IMR-90 (cell line): ENCODE measurements at regions not wholly inside any gene's neighbourhood (a gene's known extent, or its start where the extent isn't known, plus 50 kb on each side); places are given as distances from the start of the nearest gene placed in this dataset.
A peak's percentile ranks its signal among the peaks of the same experiment; 100 is the strongest.

Experiments
- BHLHE40 ChIP-seq: fragments of 150-350 bp; IDR thresholded peaks from 2 replicates; pipeline ENCODE4 v1.6.1; 2016; ENCODE audit warnings: mild to moderate bottlenecking, low read depth, low read length
- POLR2A ChIP-seq: IDR thresholded peaks from 2 replicates; pipeline ENCODE4 v1.6.1; 2012; ENCODE audit warnings: mild to moderate bottlenecking, low read depth, low read length
- RAD21 ChIP-seq: IDR thresholded peaks from 2 replicates; pipeline ENCODE4 v1.6.1; 2012; ENCODE audit warnings: low read length, improper control_type of control experiment
- TF ChIP-seq, protein P1 (sequence below): conservative IDR thresholded peaks from 2 replicates; pipeline ENCODE4 v1.5.1; 2012; ENCODE audit warnings: mild to moderate bottlenecking, low read depth, low read length, improper control_type of control experiment
- TF ChIP-seq, protein P2 (sequence below): fragments of 150-350 bp; IDR thresholded peaks from 2 replicates; pipeline ENCODE4 v1.6.1; 2017; ENCODE audit warnings: mild to moderate bottlenecking, antibody characterized with exemption, low read length, low read depth

DNA sequence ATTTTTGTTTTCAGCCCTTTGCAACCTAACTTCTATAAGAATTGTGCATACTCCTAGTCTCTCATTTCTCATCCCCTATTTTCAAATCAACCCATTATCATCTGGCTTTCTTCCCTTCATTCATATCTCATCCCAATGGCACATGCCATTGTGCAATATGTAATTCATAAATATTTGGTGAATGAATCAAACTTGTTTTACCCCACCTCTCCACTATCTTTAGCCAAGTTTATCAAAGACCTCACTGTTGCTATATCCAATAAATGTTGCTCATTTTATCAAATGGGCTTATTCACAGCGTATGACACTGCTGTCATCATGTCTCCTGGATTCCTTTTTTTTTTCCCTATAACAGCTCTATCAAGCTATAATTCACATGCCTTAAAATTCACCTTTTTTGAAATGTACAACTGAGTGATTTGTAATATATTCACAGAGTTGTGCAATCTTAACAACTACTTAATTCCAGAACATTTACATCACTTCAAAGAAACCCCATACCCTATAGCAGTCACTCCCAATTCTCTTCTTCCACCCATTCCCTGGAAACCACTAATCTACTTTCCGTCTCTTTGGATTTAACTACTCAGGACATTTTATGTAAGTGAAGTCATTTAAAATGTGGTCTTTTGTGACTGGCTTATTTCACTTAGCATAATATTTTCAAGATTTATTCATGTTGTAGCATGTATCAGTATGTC lies 214.4 kb upstream of the PAPPA start:
- TF ChIP-seq BHLHE40 (peak; percentile 90), POLR2A (no peak), RAD21 (no peak)
- TF ChIP-seq, protein P1, sequence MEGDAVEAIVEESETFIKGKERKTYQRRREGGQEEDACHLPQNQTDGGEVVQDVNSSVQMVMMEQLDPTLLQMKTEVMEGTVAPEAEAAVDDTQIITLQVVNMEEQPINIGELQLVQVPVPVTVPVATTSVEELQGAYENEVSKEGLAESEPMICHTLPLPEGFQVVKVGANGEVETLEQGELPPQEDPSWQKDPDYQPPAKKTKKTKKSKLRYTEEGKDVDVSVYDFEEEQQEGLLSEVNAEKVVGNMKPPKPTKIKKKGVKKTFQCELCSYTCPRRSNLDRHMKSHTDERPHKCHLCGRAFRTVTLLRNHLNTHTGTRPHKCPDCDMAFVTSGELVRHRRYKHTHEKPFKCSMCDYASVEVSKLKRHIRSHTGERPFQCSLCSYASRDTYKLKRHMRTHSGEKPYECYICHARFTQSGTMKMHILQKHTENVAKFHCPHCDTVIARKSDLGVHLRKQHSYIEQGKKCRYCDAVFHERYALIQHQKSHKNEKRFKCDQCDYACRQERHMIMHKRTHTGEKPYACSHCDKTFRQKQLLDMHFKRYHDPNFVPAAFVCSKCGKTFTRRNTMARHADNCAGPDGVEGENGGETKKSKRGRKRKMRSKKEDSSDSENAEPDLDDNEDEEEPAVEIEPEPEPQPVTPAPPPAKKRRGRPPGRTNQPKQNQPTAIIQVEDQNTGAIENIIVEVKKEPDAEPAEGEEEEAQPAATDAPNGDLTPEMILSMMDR: no peak
- TF ChIP-seq, protein P2, sequence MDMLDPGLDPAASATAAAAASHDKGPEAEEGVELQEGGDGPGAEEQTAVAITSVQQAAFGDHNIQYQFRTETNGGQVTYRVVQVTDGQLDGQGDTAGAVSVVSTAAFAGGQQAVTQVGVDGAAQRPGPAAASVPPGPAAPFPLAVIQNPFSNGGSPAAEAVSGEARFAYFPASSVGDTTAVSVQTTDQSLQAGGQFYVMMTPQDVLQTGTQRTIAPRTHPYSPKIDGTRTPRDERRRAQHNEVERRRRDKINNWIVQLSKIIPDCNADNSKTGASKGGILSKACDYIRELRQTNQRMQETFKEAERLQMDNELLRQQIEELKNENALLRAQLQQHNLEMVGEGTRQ: no peak
